GM18873 (cell line): ENCODE measurements at regions not wholly inside any gene's neighbourhood (a gene's known extent, or its start where the extent isn't known, plus 50 kb on each side); places are given as distances from the start of the nearest gene placed in this dataset.
"Not testable (repeated sequence)": the region's sequence is repeated elsewhere in the genome, so short reads cannot be mapped to it uniquely, and the experiment has no call there.

Experiments used
- ATAC-seq: cut with Tn5 transposase; IDR thresholded peaks from one replicate; pipeline ENCODE4 v1.9.1; 2021; ENCODE audit warnings: mild to moderate bottlenecking, moderate library complexity, moderate number of reproducible peaks; ENCODE audit not compliant: unreplicated experiment, low FRiP score

DNA sequence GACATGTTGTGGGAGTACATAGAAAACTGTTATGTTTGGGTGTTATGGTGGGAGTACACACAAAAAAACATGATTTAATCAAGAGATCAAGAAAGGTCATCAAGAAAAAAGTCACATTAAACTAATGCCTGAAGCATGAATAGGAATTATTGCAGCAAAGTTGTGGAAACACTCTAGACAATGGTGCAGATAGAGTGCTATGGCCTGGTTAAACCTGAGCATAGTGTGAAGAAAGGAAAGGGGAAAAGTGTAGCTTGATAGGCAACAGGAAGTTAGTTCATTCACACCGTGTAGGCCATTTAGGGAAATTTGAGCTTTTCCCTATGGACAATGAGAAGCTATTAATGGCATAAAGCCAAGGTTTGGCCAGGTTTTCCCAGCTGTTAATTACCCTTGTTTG lies 162.1 kb upstream of the EMCN start:
- no peak for ATAC-seq

- ATAC-seq: no peak
Observed at GRCh38 chr4:100674976-100675375, 157.2 kb upstream of the EMCN start.

- ATAC-seq: no peak
Observed at GRCh38 chr4:100657187-100657586, 139.4 kb upstream of the EMCN start.

- no peak for ATAC-seq
Observed at GRCh38 chr4:100651499-100652175, 133.8 kb upstream of the EMCN start.

DNA sequence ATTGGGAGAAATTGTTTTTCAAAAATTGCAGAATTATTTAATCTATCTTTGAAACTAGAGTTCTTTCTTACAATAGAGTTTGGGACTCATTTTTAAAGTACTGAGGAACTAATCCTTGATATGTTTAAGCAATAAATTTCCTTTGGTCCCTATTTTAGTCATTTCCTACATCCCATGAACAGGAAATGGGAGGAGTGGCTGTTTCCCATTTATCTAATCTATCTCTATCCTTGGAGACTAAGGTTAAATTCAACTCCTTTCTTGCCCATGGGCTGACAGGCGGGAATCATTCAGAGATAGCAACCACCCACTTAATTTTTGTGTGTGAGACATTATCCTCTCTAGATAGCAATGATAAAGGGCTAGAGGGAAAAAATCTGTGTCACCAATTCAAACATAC lies 131.6 kb upstream of the EMCN start:
- ATAC-seq: no peak

- no peak for ATAC-seq
Observed at GRCh38 chr4:100644150-100644549, 126.3 kb upstream of the EMCN start.

DNA sequence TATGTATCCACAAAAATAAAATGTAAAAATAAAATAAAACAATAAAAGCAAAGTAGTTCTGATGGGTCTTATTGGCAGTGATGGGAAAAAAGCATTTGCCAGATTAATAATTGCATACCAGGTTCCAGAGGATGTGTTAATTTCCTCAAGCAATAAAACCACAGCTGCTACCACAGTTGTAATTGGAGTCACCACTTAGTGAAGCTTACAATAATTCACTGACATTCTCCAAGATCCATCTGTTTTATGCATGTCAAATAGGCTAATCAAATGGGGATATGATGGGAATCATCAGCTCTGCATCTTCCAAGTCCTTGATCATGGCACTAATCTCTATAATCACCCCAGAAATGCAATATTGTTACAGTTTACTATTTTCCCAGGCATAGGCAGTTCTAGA lies 123.5 kb upstream of the EMCN start:
- ATAC-seq: no peak

DNA sequence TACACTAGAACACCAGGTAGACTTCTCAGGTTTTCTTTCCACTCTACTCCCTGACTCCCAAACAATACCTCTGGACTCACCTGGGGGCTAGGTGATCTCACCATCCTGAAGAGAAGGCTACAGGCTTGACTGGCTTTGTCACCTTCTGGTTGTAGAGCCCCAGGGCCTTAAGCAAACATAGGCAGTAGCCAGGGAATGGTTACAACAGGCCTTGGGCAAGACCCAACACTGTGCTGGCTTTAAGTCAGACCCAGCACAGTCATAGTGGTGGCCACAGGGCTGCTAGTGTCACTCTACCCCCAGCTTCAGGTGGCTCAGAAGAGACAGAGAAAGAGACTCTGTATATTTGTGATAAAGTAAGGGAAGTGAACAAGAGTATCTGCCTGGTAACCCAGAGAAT lies 118.1 kb upstream of the EMCN start:
- ATAC-seq: no peak

DNA sequence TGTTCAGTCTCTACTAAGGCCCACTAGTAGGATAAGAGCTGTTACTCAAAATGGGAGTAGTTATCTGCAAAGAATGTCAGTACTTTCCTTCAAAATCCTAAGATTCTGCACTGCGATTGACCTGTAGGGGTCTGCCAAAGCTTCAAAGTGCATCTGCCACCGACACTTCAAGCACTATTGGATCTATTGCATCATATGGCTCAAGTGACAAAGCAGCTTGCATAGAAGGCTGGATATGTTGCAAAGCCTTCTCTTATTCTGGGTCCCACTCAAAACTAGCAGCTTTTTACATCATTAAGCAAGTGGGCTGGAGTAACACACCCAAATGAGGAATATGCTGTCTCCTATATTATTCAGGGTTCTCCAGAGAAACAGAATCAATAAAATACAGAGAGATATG lies 115.4 kb upstream of the EMCN start:
- ATAC-seq: no peak

- ATAC-seq: no peak
Observed at GRCh38 chr4:100632163-100632562, 114.3 kb upstream of the EMCN start.

DNA sequence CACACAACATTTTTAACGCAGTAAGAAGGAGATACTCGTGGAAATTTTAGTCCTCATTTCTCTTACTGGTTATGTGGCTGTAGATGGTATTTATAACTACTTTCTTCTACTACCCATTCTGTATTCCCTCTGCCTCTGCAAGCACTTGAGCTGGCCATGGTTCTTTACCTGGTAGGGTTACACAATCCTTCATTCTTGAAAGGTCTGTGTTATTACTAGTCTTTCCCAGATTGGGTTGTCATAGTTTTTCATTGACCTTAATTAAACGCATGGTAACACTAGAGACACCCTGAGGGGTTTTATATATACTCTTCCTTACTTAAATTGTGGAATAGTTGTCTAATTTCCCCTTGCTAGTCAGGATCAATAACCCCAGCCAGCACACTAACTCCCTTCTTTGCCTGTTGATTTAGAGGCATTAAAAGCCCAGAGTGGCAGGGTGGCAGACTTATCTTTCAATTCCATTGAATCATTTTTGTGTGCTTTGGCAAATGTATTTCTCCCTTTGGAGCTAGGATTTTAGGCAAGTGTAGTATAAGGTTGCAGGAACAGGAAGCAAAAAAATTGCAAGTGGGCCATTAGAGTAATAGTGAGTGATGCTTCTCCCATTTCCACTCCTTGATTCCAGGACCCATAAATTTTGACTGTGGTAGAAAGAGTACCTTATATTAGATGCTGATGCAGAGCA lies 113.6 kb upstream of the EMCN start:
- ATAC-seq: no peak

- no peak for ATAC-seq
Observed at GRCh38 chr4:100630341-100630740, 112.5 kb upstream of the EMCN start.

GRCh38 chr4:100609810-100610209 lies 92.0 kb upstream of the EMCN start:
- no peak for ATAC-seq

DNA sequence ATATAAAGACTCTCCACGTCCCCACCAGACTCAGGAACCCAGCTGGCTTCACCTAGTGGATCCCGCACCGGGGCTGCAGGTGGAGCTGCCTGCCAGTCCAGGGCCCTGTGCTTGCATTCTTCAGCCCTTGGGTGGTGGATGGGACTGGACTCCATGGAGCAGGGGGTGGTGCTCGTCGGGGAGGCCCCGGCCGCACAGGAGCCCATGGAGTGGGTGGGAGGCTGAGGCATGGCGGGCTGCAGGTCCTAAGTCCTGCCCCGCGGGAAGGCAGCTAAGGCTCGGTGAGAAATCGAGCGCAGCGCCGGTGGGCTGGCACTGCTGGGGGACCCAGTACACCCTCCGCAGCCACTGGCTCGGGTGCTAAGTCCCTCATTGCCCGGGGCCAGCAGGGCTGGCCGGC lies 90.8 kb upstream of the EMCN start:
- not testable (repeated sequence) for ATAC-seq

- no peak for ATAC-seq
Observed at GRCh38 chr4:100605144-100605543, 87.3 kb upstream of the EMCN start.

- ATAC-seq: no peak
Observed at GRCh38 chr4:100593935-100594334, 76.1 kb upstream of the EMCN start.

DNA sequence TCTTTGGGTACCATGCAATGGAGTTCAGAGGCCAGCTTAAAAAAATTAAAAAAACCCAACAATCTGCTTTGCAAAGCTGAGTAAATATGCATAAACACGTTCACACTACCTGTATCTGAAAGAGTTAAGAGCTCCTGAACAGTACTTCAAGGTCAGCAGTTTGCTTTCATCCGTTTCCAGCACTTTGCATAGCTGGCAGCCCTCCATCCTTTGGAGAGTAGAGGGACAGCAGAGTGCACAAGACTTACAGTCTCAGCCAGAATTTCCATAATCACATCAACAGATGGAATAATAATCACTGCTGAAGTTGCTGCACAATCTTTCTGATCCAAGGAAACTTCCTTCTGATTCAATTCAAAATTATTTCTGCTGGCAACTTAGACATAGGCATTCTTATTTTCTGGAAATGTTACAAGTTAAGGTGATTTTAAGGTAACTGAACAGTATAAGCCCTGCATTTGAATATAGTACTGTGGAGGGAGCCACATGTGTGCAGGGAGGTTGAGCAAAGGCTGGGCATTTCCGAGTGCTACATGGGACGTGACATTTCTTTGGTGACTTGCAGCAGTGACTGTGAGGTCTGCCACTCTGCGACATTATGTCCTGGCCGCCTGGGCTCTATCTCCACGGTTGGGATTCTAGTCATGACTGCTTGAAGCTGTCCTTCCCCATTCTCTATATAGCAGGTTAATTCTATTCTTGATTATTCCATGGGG lies 73.5 kb upstream of the EMCN start:
- no peak for ATAC-seq

- ATAC-seq: no peak
Observed at GRCh38 chr4:100590325-100590724, 72.5 kb upstream of the EMCN start.

GRCh38 chr4:100588076-100588475 lies 70.3 kb upstream of the EMCN start:
- ATAC-seq: no peak

DNA sequence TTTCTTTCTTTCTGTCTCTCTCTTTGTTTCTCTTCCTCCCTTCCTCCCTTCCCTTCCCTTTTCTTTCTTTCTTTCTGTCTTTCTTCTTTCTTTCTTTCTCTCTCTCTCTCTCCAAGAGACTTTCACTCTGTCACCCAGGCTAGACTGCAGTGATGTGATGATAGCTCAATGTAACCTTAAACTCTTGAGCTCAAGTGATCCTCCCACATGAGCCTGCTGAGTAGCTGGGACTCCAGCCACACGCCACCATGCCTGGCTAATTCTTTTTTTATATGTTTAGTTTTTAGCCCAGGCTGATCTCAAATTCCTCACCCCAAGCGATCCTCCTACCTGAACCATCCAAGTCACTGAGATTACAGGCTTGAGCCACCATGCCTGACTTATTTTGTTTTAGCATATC lies 64.3 kb upstream of the EMCN start:
- no peak for ATAC-seq

DNA sequence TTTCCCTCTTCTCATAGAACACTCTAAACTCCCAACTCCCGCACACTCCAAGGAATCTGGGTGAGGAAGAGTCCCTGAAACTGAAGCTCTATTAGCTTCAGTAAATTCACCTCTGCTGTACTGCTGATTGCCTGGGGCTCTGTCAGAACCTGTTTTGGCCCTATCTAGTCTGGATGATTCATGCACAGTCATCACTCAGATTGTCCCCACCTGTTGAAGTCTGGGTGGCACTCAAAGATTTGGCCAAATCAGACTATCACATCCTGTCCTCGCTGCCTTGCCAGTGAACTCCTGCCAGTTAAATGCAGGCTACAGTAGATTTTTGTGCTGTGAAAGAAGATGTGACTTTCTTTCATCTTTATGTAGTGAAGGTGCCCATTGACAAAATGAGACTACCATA lies 63.5 kb upstream of the EMCN start:
- no peak for ATAC-seq

GRCh38 chr4:100576570-100576969 lies 58.7 kb upstream of the EMCN start:
- no peak for ATAC-seq
